HCT116 (cell line): ENCODE measurements at regions not wholly inside any gene's neighbourhood (a gene's known extent, or its start where the extent isn't known, plus 50 kb on each side); places are given as distances from the start of the nearest gene placed in this dataset.

Experiments used
- CEBPB ChIP-seq: IDR thresholded peaks from 2 replicates; pipeline ENCODE4 v1.6.1; 2012; ENCODE audit warnings: low read depth
- ELF1 ChIP-seq: IDR thresholded peaks from 2 replicates; pipeline ENCODE4 v1.6.1; 2012; ENCODE audit warnings: low read depth, borderline replicate concordance
- EZH2 ChIP-seq: fragments of 200-600 bp; sonication (generic); IDR thresholded peaks from 2 replicates; pipeline ENCODE4 v1.6.1; 2017; ENCODE audit warnings: antibody characterized with exemption, mixed run types
- EZH2phosphoT487 ChIP-seq: fragments of 200-600 bp; IDR thresholded peaks from 2 replicates; pipeline ENCODE4 v1.6.1; 2018; ENCODE audit warnings: antibody characterized with exemption, borderline replicate concordance
- FOSL1 ChIP-seq: IDR thresholded peaks from 2 replicates; pipeline ENCODE4 v1.6.1; 2012; ENCODE audit warnings: low read depth
- POLR2A ChIP-seq: IDR thresholded peaks from 2 replicates; pipeline ENCODE4 v1.7.0; 2011; ENCODE audit warnings: borderline replicate concordance; ENCODE audit not compliant: insufficient read depth, insufficient read length; ENCODE audit errors: extremely low read depth
- POLR2AphosphoS5 ChIP-seq: IDR thresholded peaks from 2 replicates; pipeline ENCODE4 v1.6.1; 2011; ENCODE audit warnings: mild to moderate bottlenecking, low read depth, low read length, moderate library complexity
- TCF7L2 ChIP-seq: IDR thresholded peaks from 2 replicates; pipeline ENCODE4 v1.7.0; 2011; ENCODE audit warnings: borderline replicate concordance, inconsistent platforms; ENCODE audit not compliant: insufficient read depth, insufficient read length; ENCODE audit errors: extremely low read depth
- TF ChIP-seq, protein P1 (sequence below), 3 experiments: fragments of 200-600 bp in 1 of 3; sonication (generic) in 1 of 3; IDR thresholded peaks in 2 of 3; conservative IDR thresholded peaks in 1 of 3; 2 replicates each; pipeline ENCODE4 v1.5.1; 2012 to 2017; ENCODE audit warnings: low read depth in 2 of 3, low read length in 2 of 3, antibody characterized with exemption in 1 of 3, borderline replicate concordance in 1 of 3, control low read depth in 1 of 3, mild to moderate bottlenecking in 1 of 3, mixed read lengths in 1 of 3, mixed run types in 1 of 3, moderate library complexity in 1 of 3; ENCODE audit not compliant: insufficient read depth in 1 of 3
- TF ChIP-seq, protein P2 (sequence below): IDR thresholded peaks from 2 replicates; pipeline ENCODE4 v1.6.1; 2012
- TF ChIP-seq, protein P3 (sequence below): IDR thresholded peaks from 2 replicates; pipeline ENCODE4 v1.6.1; 2012; ENCODE audit warnings: low read depth
- TF ChIP-seq, protein P4 (sequence below): IDR thresholded peaks from 2 replicates; pipeline ENCODE4 v1.6.1; 2012

DNA sequence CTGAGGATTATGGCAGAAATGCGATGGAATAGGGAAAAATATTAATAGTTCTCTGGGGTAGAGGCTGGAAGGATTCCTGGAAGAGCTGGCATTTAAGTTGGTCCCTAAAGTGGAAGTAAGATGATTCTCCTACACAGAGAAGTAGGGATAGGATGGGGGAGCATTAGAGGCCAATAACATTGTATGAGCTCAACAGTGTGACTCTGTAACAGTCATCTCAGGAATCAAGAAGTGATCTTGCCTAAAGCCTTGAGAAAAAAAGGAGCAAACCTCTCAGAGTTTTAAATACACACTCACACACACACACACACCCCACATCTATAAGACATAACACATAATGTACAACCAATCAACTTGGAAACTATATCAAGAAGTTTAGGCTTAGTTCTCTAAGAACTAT, 117.7 kb upstream of the CDK1 start:
- TF ChIP-seq FOSL1, result no peak
- TF ChIP-seq POLR2AphosphoS5, result no peak
- TF ChIP-seq, protein P1, sequence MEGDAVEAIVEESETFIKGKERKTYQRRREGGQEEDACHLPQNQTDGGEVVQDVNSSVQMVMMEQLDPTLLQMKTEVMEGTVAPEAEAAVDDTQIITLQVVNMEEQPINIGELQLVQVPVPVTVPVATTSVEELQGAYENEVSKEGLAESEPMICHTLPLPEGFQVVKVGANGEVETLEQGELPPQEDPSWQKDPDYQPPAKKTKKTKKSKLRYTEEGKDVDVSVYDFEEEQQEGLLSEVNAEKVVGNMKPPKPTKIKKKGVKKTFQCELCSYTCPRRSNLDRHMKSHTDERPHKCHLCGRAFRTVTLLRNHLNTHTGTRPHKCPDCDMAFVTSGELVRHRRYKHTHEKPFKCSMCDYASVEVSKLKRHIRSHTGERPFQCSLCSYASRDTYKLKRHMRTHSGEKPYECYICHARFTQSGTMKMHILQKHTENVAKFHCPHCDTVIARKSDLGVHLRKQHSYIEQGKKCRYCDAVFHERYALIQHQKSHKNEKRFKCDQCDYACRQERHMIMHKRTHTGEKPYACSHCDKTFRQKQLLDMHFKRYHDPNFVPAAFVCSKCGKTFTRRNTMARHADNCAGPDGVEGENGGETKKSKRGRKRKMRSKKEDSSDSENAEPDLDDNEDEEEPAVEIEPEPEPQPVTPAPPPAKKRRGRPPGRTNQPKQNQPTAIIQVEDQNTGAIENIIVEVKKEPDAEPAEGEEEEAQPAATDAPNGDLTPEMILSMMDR (IDR thresholded peaks at IDR 0.05 in 2 of 3, conservative IDR thresholded peaks at IDR 0.05 in 1 of 3; ENCODE audit: borderline replicate concordance in 1 of 3, insufficient read depth in 1 of 3, low read depth in 2 of 3, low read length in 2 of 3), result no peak
- no peak for TF ChIP-seq ELF1
- TF ChIP-seq, protein P2, sequence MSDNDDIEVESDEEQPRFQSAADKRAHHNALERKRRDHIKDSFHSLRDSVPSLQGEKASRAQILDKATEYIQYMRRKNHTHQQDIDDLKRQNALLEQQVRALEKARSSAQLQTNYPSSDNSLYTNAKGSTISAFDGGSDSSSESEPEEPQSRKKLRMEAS, result no peak
- TF ChIP-seq, protein P3, sequence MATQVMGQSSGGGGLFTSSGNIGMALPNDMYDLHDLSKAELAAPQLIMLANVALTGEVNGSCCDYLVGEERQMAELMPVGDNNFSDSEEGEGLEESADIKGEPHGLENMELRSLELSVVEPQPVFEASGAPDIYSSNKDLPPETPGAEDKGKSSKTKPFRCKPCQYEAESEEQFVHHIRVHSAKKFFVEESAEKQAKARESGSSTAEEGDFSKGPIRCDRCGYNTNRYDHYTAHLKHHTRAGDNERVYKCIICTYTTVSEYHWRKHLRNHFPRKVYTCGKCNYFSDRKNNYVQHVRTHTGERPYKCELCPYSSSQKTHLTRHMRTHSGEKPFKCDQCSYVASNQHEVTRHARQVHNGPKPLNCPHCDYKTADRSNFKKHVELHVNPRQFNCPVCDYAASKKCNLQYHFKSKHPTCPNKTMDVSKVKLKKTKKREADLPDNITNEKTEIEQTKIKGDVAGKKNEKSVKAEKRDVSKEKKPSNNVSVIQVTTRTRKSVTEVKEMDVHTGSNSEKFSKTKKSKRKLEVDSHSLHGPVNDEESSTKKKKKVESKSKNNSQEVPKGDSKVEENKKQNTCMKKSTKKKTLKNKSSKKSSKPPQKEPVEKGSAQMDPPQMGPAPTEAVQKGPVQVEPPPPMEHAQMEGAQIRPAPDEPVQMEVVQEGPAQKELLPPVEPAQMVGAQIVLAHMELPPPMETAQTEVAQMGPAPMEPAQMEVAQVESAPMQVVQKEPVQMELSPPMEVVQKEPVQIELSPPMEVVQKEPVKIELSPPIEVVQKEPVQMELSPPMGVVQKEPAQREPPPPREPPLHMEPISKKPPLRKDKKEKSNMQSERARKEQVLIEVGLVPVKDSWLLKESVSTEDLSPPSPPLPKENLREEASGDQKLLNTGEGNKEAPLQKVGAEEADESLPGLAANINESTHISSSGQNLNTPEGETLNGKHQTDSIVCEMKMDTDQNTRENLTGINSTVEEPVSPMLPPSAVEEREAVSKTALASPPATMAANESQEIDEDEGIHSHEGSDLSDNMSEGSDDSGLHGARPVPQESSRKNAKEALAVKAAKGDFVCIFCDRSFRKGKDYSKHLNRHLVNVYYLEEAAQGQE, result no peak
- TF ChIP-seq, protein P4, sequence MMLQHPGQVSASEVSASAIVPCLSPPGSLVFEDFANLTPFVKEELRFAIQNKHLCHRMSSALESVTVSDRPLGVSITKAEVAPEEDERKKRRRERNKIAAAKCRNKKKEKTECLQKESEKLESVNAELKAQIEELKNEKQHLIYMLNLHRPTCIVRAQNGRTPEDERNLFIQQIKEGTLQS, result no peak
- no peak for TF ChIP-seq CEBPB
- TF ChIP-seq EZH2phosphoT487, result no peak
- TF ChIP-seq EZH2, result no peak
- no peak for TF ChIP-seq TCF7L2
- no peak for TF ChIP-seq POLR2A
